HEK293T (cell line): ENCODE measurements at regions not wholly inside any gene's neighbourhood (a gene's known extent, or its start where the extent isn't known, plus 50 kb on each side); places are given as distances from the start of the nearest gene placed in this dataset.

Experiments used
- ELF4 ChIP-seq: fragments of 450-650 bp; IDR thresholded peaks from 2 replicates; pipeline ENCODE4 v1.6.1; 2017; ENCODE audit warnings: antibody characterized with exemption
- FOXK2 ChIP-seq: fragments of 450-650 bp; IDR thresholded peaks from 2 replicates; pipeline ENCODE4 v1.6.1; 2016; ENCODE audit warnings: mild to moderate bottlenecking
- LEF1 ChIP-seq: fragments of 450-650 bp; IDR thresholded peaks from 2 replicates; pipeline ENCODE4 v1.6.1; 2017; ENCODE audit warnings: mild to moderate bottlenecking, borderline replicate concordance
- NFRKB ChIP-seq: fragments of 450-650 bp; IDR thresholded peaks from 2 replicates; pipeline ENCODE4 v1.6.1; 2016; ENCODE audit warnings: mild to moderate bottlenecking, moderate library complexity
- SUZ12 ChIP-seq: fragments of 450-650 bp; IDR thresholded peaks from 2 replicates; pipeline ENCODE4 v1.6.1; 2016; ENCODE audit warnings: mild to moderate bottlenecking
- ZNF384 ChIP-seq: fragments of 450-650 bp; IDR thresholded peaks from 2 replicates; pipeline ENCODE4 v1.6.1; 2016

GRCh38 chr5:91586232-91586631, 203.1 kb upstream of the ARRDC3 start:
- TF ChIP-seq ZNF384, result no peak
- TF ChIP-seq ELF4, result no peak
- no peak for TF ChIP-seq LEF1
- no peak for TF ChIP-seq NFRKB
- TF ChIP-seq SUZ12, result no peak
- TF ChIP-seq FOXK2, result no peak
